Activated CD4-positive, alpha-beta memory T cell treated with anti-CD3 and anti-CD28 coated beads for 36 hours (primary cell): ENCODE measurements at regions not wholly inside any gene's neighbourhood (a gene's known extent, or its start where the extent isn't known, plus 50 kb on each side); places are given as distances from the start of the nearest gene placed in this dataset.
"Not testable (repeated sequence)": the region's sequence is repeated elsewhere in the genome, so short reads cannot be mapped to it uniquely, and the experiment has no call there.

Experiments
- CTCF ChIA-PET: fragments of 350-600 bp; sonication (Branson Sonifier 250); formaldehyde crosslinking; loops from one replicate; lab custom pipeline; 2021; ENCODE audit warnings: antibody characterized with exemption, inconsistent platforms; lab: Charles Lee
- POLR2A ChIA-PET: fragments of 350-600 bp; sonication (Branson Sonifier 250); formaldehyde crosslinking; loops from one replicate; lab custom pipeline; 2021; ENCODE audit warnings: antibody characterized with exemption; lab: Charles Lee
- DNase-seq: peaks from one replicate; pipeline ENCODE4 v3.0.0-alpha.2; 2020
- H3K27ac Mint-ChIP-seq: one replicate; pipeline ENCODE4 v1.8.0; 2021; ENCODE audit warnings: mixed read lengths
- H3K27me3 Mint-ChIP-seq: one replicate; pipeline ENCODE4 v1.8.0; 2021; ENCODE audit warnings: mixed read lengths
- H3K36me3 Mint-ChIP-seq: one replicate; pipeline ENCODE4 v1.8.0; 2021; ENCODE audit warnings: mixed read lengths
- H3K4me1 Mint-ChIP-seq: one replicate; pipeline ENCODE4 v1.8.0; 2021; ENCODE audit warnings: low read depth, mixed read lengths
- H3K4me3 Mint-ChIP-seq: one replicate; pipeline ENCODE4 v1.8.0; 2021; ENCODE audit warnings: mild to moderate bottlenecking, mixed read lengths
- H3K9me3 Mint-ChIP-seq: one replicate; pipeline ENCODE4 v1.8.0; 2021; ENCODE audit warnings: mixed read lengths
- intact Hi-C: fragments of 100-400 bp; cut with micrococcal nuclease; formaldehyde crosslinking; loops from one replicate; pipeline ENCODE4 v1.15.1; 2023

- Mint-ChIP-seq H3K27ac (no peak overlapping the region), H3K27me3 (no peaks in the 10 kb centered on the region), H3K4me3 (no peak overlapping the region), H3K36me3 (no peaks in the 10 kb centered on the region), H3K4me1 (no peaks in the 10 kb centered on the region), H3K9me3 (no peaks in the 10 kb centered on the region)
- CTCF ChIA-PET: interaction anchor here (1.1 kb wide), 1 partner anchor 9 kb away, joined by 4 read pairs; no protein-coding TSS in a partner anchor
- POLR2A ChIA-PET: interaction anchor here (0.6 kb wide), 1 partner anchor 1013 kb away, joined by 3 read pairs; no protein-coding TSS in a partner anchor
- no peak for DNase-seq
- intact Hi-C loops: no loop called here
These were observed 66.2 kb downstream of the SC5D start for GRCh38 chr11:121358760-121359159.

- Mint-ChIP-seq H3K4me3 (no peak overlapping the region), H3K27ac (no peak overlapping the region), H3K9me3 (no peaks in the 10 kb centered on the region), H3K27me3 (no peaks in the 10 kb centered on the region), H3K36me3 (no peaks in the 10 kb centered on the region), H3K4me1 (no peaks in the 10 kb centered on the region)
- intact Hi-C loops: no loop called here
- DNase-seq: no peak
- POLR2A ChIA-PET: no interaction called here
- CTCF ChIA-PET: no interaction called here
These were observed 67.0 kb downstream of the SC5D start for GRCh38 chr11:121359591-121359990.

- H3K27ac Mint-ChIP-seq, H3K36me3 Mint-ChIP-seq, H3K27me3 Mint-ChIP-seq, POLR2A ChIA-PET, intact Hi-C loops, H3K4me3 Mint-ChIP-seq, DNase-seq, H3K9me3 Mint-ChIP-seq, CTCF ChIA-PET: not testable (repeated sequence)
- H3K4me1 Mint-ChIP-seq: peaks cover 12% of the 10 kb centered on the region
These were observed 70.4 kb downstream of the SC5D start for GRCh38 chr11:121362955-121363354.

- CTCF ChIA-PET: no interaction called here
- no peak for DNase-seq
- H3K27me3 Mint-ChIP-seq: no peaks in the 10 kb centered on the region
- H3K4me1 Mint-ChIP-seq: peaks cover 30% of the 10 kb centered on the region
- H3K4me3 Mint-ChIP-seq: no peak overlapping the region
- POLR2A ChIA-PET: no interaction called here
- H3K9me3 Mint-ChIP-seq: no peaks in the 10 kb centered on the region
- intact Hi-C loops: loop anchor here (5.0 kb wide), 1 partner anchor 47 kb away; no protein-coding TSS in a partner anchor
- no peak overlapping the region for H3K27ac Mint-ChIP-seq
- H3K36me3 Mint-ChIP-seq: peaks cover 1% of the 10 kb centered on the region
These were observed 72.7 kb downstream of the SC5D start for GRCh38 chr11:121365304-121365703.

- Mint-ChIP-seq H3K4me1 (peaks cover 32% of the 10 kb centered on the region), H3K4me3 (no peak overlapping the region), H3K27me3 (no peaks in the 10 kb centered on the region), H3K27ac (no peak overlapping the region), H3K9me3 (peaks cover 2% of the 10 kb centered on the region), H3K36me3 (peaks cover 3% of the 10 kb centered on the region)
- intact Hi-C loops: loop anchor here (5.0 kb wide), 1 partner anchor 46 kb away; no protein-coding TSS in a partner anchor
- no peak for DNase-seq
- POLR2A ChIA-PET: no interaction called here
- CTCF ChIA-PET: no interaction called here
These were observed 73.5 kb downstream of the SC5D start for GRCh38 chr11:121366038-121366437.

GRCh38 chr11:121367001-121367843 lies 74.7 kb downstream of the SC5D start:
- H3K4me3 Mint-ChIP-seq: peak overlapping the region; percentile 30
- H3K36me3 Mint-ChIP-seq: peaks cover 3% of the 10 kb centered on the region
- intact Hi-C loops: loop anchor here (5.0 kb wide), 1 partner anchor 45 kb away; no protein-coding TSS in a partner anchor
- ChIA-PET CTCF (interaction anchor here (0.9 to 1.8 kb wide), 6 partner anchors 9 to 215 kb away, joined by 3 to 5 read pairs (median 4); no protein-coding TSS in a partner anchor), POLR2A (interaction anchor here (1.3 to 1.4 kb wide), 2 partner anchors 11 to 14 kb away, joined by 4 read pairs; no protein-coding TSS in a partner anchor)
- H3K4me1 Mint-ChIP-seq: peaks cover 32% of the 10 kb centered on the region
- peak; percentile 49 for DNase-seq
- H3K27ac Mint-ChIP-seq: peak overlapping the region; percentile 59
- H3K9me3 Mint-ChIP-seq: peaks cover 2% of the 10 kb centered on the region
- no peaks in the 10 kb centered on the region for H3K27me3 Mint-ChIP-seq

GRCh38 chr11:121367844-121368225 lies 75.3 kb downstream of the SC5D start:
- Mint-ChIP-seq H3K9me3 (peaks cover 2% of the 10 kb centered on the region), H3K4me1 (peaks cover 36% of the 10 kb centered on the region), H3K4me3 (peak overlapping the region; percentile 30), H3K27ac (peak overlapping the region; percentile 59), H3K36me3 (peaks cover 3% of the 10 kb centered on the region), H3K27me3 (no peaks in the 10 kb centered on the region)
- DNase-seq: no peak
- CTCF ChIA-PET: interaction anchor here (0.6 to 1.8 kb wide), 6 partner anchors 9 to 214 kb away, joined by 3 to 5 read pairs (median 4); no protein-coding TSS in a partner anchor
- intact Hi-C loops: loop anchor here (5.0 kb wide), 1 partner anchor 44 kb away; no protein-coding TSS in a partner anchor
- POLR2A ChIA-PET: interaction anchor here (1.3 to 1.4 kb wide), 2 partner anchors 11 to 15 kb away, joined by 4 read pairs; no protein-coding TSS in a partner anchor

GRCh38 chr11:121368364-121369240 lies 76.0 kb downstream of the SC5D start:
- Mint-ChIP-seq H3K27ac (no peak overlapping the region), H3K4me3 (no peak overlapping the region), H3K36me3 (peaks cover 3% of the 10 kb centered on the region), H3K27me3 (no peaks in the 10 kb centered on the region), H3K9me3 (peaks cover 2% of the 10 kb centered on the region), H3K4me1 (peaks cover 44% of the 10 kb centered on the region)
- no peak for DNase-seq
- ChIA-PET CTCF (interaction anchor here (0.6 to 1.8 kb wide), 4 partner anchors 10 to 214 kb away, joined by 3 to 5 read pairs (median 4); no protein-coding TSS in a partner anchor), POLR2A (interaction anchor here (1.4 kb wide), 1 partner anchor 10 kb away, joined by 4 read pairs; no protein-coding TSS in a partner anchor)
- intact Hi-C loops: loop anchor here (5.0 kb wide), 1 partner anchor 44 kb away; no protein-coding TSS in a partner anchor

GRCh38 chr11:121369366-121369765 lies 76.8 kb downstream of the SC5D start:
- POLR2A ChIA-PET: no interaction called here
- H3K27ac Mint-ChIP-seq: no peak overlapping the region
- H3K27me3 Mint-ChIP-seq: no peaks in the 10 kb centered on the region
- H3K9me3 Mint-ChIP-seq: peaks cover 2% of the 10 kb centered on the region
- peaks cover 3% of the 10 kb centered on the region for H3K36me3 Mint-ChIP-seq
- DNase-seq: no peak
- peaks cover 50% of the 10 kb centered on the region for H3K4me1 Mint-ChIP-seq
- CTCF ChIA-PET: interaction anchor here (1.3 kb wide), 1 partner anchor 153 kb away, joined by 3 read pairs; no protein-coding TSS in a partner anchor
- H3K4me3 Mint-ChIP-seq: no peak overlapping the region
- intact Hi-C loops: loop anchor here (5.0 kb wide), 1 partner anchor 43 kb away; no protein-coding TSS in a partner anchor

- H3K27me3 Mint-ChIP-seq: no peaks in the 10 kb centered on the region
- H3K36me3 Mint-ChIP-seq: peaks cover 3% of the 10 kb centered on the region
- CTCF ChIA-PET: interaction anchor here (1.6 kb wide), 1 partner anchor 36 kb away, joined by 4 read pairs; no protein-coding TSS in a partner anchor
- no peak overlapping the region for H3K27ac Mint-ChIP-seq
- H3K9me3 Mint-ChIP-seq: peaks cover 2% of the 10 kb centered on the region
- POLR2A ChIA-PET: no interaction called here
- intact Hi-C loops: loop anchor here (10.0 kb wide), 1 partner anchor 47 kb away; no protein-coding TSS in a partner anchor
- no peak for DNase-seq
- H3K4me1 Mint-ChIP-seq: peaks cover 65% of the 10 kb centered on the region
- no peak overlapping the region for H3K4me3 Mint-ChIP-seq
These were observed 79.5 kb downstream of the SC5D start for GRCh38 chr11:121372028-121372427.

- H3K27me3 Mint-ChIP-seq: no peaks in the 10 kb centered on the region
- POLR2A ChIA-PET: no interaction called here
- no peak overlapping the region for H3K4me3 Mint-ChIP-seq
- H3K36me3 Mint-ChIP-seq: peaks cover 3% of the 10 kb centered on the region
- DNase-seq: no peak
- H3K4me1 Mint-ChIP-seq: peaks cover 61% of the 10 kb centered on the region
- CTCF ChIA-PET: no interaction called here
- intact Hi-C loops: loop anchor here (10.0 kb wide), 1 partner anchor 48 kb away; no protein-coding TSS in a partner anchor
- H3K9me3 Mint-ChIP-seq: peaks cover 2% of the 10 kb centered on the region
- H3K27ac Mint-ChIP-seq: no peak overlapping the region
These were observed 79.3 kb upstream of the SORL1 start for GRCh38 chr11:121372671-121373429.
